SK-N-SH (cell line): ENCODE measurements at regions not wholly inside any gene's neighbourhood (a gene's known extent, or its start where the extent isn't known, plus 50 kb on each side); places are given as distances from the start of the nearest gene placed in this dataset.

Experiments used
- EZH2phosphoT487 ChIP-seq: fragments of 200-600 bp; sonication (generic); IDR thresholded peaks from 2 replicates; pipeline ENCODE4 v1.6.1; 2017; ENCODE audit warnings: low read depth, mixed run types, mild to moderate bottlenecking, antibody characterized with exemption, moderate library complexity, borderline replicate concordance
- RAD21 ChIP-seq: IDR thresholded peaks from 2 replicates; pipeline ENCODE4 v1.6.1; 2012; ENCODE audit warnings: mild to moderate bottlenecking, low read length
- TF ChIP-seq, protein P1 (sequence below): IDR thresholded peaks from 2 replicates; pipeline ENCODE4 v1.4.0; 2012; ENCODE audit warnings: low read depth
- TF ChIP-seq, protein P2 (sequence below): fragments of 200-600 bp; sonication (generic); IDR thresholded peaks from 2 replicates; pipeline ENCODE4 v1.6.1; 2017; ENCODE audit warnings: antibody characterized with exemption, mild to moderate bottlenecking, moderate library complexity

DNA sequence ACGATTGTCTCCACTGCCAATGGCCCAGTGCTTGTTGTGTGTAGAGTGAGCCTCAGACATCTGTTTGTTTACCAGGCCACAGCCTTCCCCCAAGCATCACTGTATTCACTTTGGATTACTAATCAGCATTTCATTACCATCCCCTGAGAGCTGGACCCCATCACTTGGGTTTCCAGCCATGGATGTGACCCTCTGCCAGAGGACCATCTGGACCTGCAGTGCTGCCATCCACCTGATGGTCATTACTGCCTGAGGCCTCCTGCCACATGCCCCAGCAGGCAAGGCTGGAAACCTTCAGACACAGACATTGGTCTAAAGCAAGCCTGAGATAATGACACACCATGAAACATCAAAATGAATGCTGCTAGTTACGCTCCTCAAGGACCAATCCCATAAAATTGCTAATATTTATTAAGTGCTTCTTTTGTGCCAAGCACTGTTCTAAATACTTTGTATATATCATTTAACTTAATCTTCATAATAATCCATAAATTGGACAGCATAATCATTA, 2096.3 kb upstream of the CELF4 start:
- TF ChIP-seq EZH2phosphoT487, result no peak
- TF ChIP-seq, protein P1, sequence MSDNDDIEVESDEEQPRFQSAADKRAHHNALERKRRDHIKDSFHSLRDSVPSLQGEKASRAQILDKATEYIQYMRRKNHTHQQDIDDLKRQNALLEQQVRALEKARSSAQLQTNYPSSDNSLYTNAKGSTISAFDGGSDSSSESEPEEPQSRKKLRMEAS, result no peak
- TF ChIP-seq RAD21, result no peak
- TF ChIP-seq, protein P2, sequence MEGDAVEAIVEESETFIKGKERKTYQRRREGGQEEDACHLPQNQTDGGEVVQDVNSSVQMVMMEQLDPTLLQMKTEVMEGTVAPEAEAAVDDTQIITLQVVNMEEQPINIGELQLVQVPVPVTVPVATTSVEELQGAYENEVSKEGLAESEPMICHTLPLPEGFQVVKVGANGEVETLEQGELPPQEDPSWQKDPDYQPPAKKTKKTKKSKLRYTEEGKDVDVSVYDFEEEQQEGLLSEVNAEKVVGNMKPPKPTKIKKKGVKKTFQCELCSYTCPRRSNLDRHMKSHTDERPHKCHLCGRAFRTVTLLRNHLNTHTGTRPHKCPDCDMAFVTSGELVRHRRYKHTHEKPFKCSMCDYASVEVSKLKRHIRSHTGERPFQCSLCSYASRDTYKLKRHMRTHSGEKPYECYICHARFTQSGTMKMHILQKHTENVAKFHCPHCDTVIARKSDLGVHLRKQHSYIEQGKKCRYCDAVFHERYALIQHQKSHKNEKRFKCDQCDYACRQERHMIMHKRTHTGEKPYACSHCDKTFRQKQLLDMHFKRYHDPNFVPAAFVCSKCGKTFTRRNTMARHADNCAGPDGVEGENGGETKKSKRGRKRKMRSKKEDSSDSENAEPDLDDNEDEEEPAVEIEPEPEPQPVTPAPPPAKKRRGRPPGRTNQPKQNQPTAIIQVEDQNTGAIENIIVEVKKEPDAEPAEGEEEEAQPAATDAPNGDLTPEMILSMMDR, result no peak
